ENCODE measurements at regions not wholly inside any gene's neighbourhood (a gene's known extent, or its start where the extent isn't known, plus 50 kb on each side); places are given as distances from the start of the nearest gene placed in this dataset.

- Histone ChIP-seq H3K36me3 (ENCODE audit: control insufficient read depth in 1 of 2, insufficient read depth in 2 of 2, low read depth in 1 of 2, low read length in 2 of 2) (no peaks in the 10 kb centered on the region), H4K8ac (ENCODE audit: low read length) (no peak overlapping the region), H3K23ac (ENCODE audit: low read length in 2 of 2) (no peak overlapping the region), H3K4me2 (ENCODE audit: low read length, poor library complexity, severe bottlenecking) (no peak overlapping the region), H4K91ac (ENCODE audit: low read length) (peak overlapping the region; percentile 16), H2AFZ (ENCODE audit: low read depth, low read length) (no peak overlapping the region), H3K4me3 (ENCODE audit: insufficient read depth in 1 of 2, low read depth in 1 of 2, low read length in 2 of 2) (peak overlapping the region in 1 of 2 experiments; percentile 6), H2BK12ac (ENCODE audit: low read length in 2 of 2) (peak overlapping the region; percentile 9 to 37), H3K27ac (ENCODE audit: low read length, poor library complexity, severe bottlenecking) (no peak overlapping the region), H3K9me3 (ENCODE audit: control insufficient read depth, low read length) (peaks cover 8% of the 10 kb centered on the region), H3K18ac (ENCODE audit: low read depth in 1 of 2, low read length in 2 of 2) (no peak overlapping the region), H2AK5ac (ENCODE audit: low read length, severe bottlenecking) (no peak overlapping the region), H3K27me3 (ENCODE audit: control insufficient read depth in 1 of 2, insufficient read depth in 1 of 2, low read length in 2 of 2) (no peaks in the 10 kb centered on the region), H3K9ac (ENCODE audit: low read length) (no peak overlapping the region), H2BK15ac (ENCODE audit: low read depth, poor library complexity, severe bottlenecking) (peak overlapping the region; percentile 13), H3K4me1 (ENCODE audit: control insufficient read depth, insufficient read depth, low read depth, low read length) (peaks cover 16% of the 10 kb centered on the region), H3K79me1 (replicated peaks; ENCODE audit: low read length, poor library complexity, severe bottlenecking) (no peaks in the 10 kb centered on the region), H3K4ac (ENCODE audit: low read depth in 1 of 2, low read length in 2 of 2) (no peak overlapping the region), H3K14ac (ENCODE audit: low read length in 2 of 2) (peak overlapping the region in 1 of 2 experiments; percentile 11), H2BK120ac (ENCODE audit: low read depth, low read length) (no peak overlapping the region), H2BK5ac (ENCODE audit: low read depth, low read length, poor library complexity, severe bottlenecking) (no peak overlapping the region)
- DNase-seq: no peak
- 87% methylated on average over 9 of the region's 9 CpGs for WGBS
Measured at GRCh38 chr15:66836231-66837030, 134.4 kb downstream of the SMAD6 start.

- peak overlapping the region; percentile 25 for H4K91ac ChIP-seq (ENCODE audit: low read length)
- 73% methylated on average over 6 of the region's 7 CpGs for WGBS
- peak overlapping the region in 1 of 2 experiments; percentile 70 for H2BK12ac ChIP-seq (ENCODE audit: low read length in 2 of 2)
- H3K9me3 ChIP-seq (ENCODE audit: control insufficient read depth, low read length): peaks cover 8% of the 10 kb centered on the region
- no peak overlapping the region for H2BK5ac ChIP-seq (ENCODE audit: low read depth, low read length, poor library complexity, severe bottlenecking)
- no peak overlapping the region for H2AK5ac ChIP-seq (ENCODE audit: low read length, severe bottlenecking)
- H3K27ac ChIP-seq (ENCODE audit: low read length, poor library complexity, severe bottlenecking): no peak overlapping the region
- H3K4ac ChIP-seq (ENCODE audit: low read depth in 1 of 2, low read length in 2 of 2): peak overlapping the region in 1 of 2 experiments; percentile 29
- no peak overlapping the region for H2BK15ac ChIP-seq (ENCODE audit: low read depth, poor library complexity, severe bottlenecking)
- peak overlapping the region in 1 of 2 experiments; percentile 16 for H3K18ac ChIP-seq (ENCODE audit: low read depth in 1 of 2, low read length in 2 of 2)
- peak overlapping the region; percentile 45 for H4K8ac ChIP-seq (ENCODE audit: low read length)
- peaks cover 26% of the 10 kb centered on the region for H3K4me1 ChIP-seq (ENCODE audit: control insufficient read depth, insufficient read depth, low read depth, low read length)
- no peaks in the 10 kb centered on the region for H3K79me1 ChIP-seq (replicated peaks; ENCODE audit: low read length, poor library complexity, severe bottlenecking)
- no peak overlapping the region for H3K4me3 ChIP-seq (ENCODE audit: insufficient read depth in 1 of 2, low read depth in 1 of 2, low read length in 2 of 2)
- H3K14ac ChIP-seq (ENCODE audit: low read length in 2 of 2): no peak overlapping the region
- no peak overlapping the region for H2BK120ac ChIP-seq (ENCODE audit: low read depth, low read length)
- no peaks in the 10 kb centered on the region for H3K36me3 ChIP-seq (ENCODE audit: control insufficient read depth in 1 of 2, insufficient read depth in 2 of 2, low read depth in 1 of 2, low read length in 2 of 2)
- no peak overlapping the region for H2AFZ ChIP-seq (ENCODE audit: low read depth, low read length)
- peak overlapping the region; percentile 90 for H3K9ac ChIP-seq (ENCODE audit: low read length)
- no peak overlapping the region for H3K23ac ChIP-seq (ENCODE audit: low read length in 2 of 2)
- no peaks in the 10 kb centered on the region for H3K27me3 ChIP-seq (ENCODE audit: control insufficient read depth in 1 of 2, insufficient read depth in 1 of 2, low read length in 2 of 2)
- no peak overlapping the region for H3K4me2 ChIP-seq (ENCODE audit: low read length, poor library complexity, severe bottlenecking)
- DNase-seq: no peak
Measured at GRCh38 chr15:66838202-66838601, 136.2 kb downstream of the SMAD6 start.

GRCh38 chr15:66838671-66839239 is 136.7 kb downstream of the SMAD6 start:
- no peak overlapping the region for H3K23ac ChIP-seq (ENCODE audit: low read length in 2 of 2)
- H3K79me1 ChIP-seq (replicated peaks; ENCODE audit: low read length, poor library complexity, severe bottlenecking): peaks cover 2% of the 10 kb centered on the region
- no peak overlapping the region for H2BK5ac ChIP-seq (ENCODE audit: low read depth, low read length, poor library complexity, severe bottlenecking)
- 46% methylated on average over 5 of the region's 5 CpGs for WGBS
- no peak overlapping the region for H3K4ac ChIP-seq (ENCODE audit: low read depth in 1 of 2, low read length in 2 of 2)
- H3K4me2 ChIP-seq (ENCODE audit: low read length, poor library complexity, severe bottlenecking): no peak overlapping the region
- H2AFZ ChIP-seq (ENCODE audit: low read depth, low read length): no peak overlapping the region
- H3K4me1 ChIP-seq (ENCODE audit: control insufficient read depth, insufficient read depth, low read depth, low read length): peaks cover 30% of the 10 kb centered on the region
- H4K8ac ChIP-seq (ENCODE audit: low read length): no peak overlapping the region
- H3K9ac ChIP-seq (ENCODE audit: low read length): peak overlapping the region; percentile 90
- H4K91ac ChIP-seq (ENCODE audit: low read length): no peak overlapping the region
- H3K9me3 ChIP-seq (ENCODE audit: control insufficient read depth, low read length): peaks cover 8% of the 10 kb centered on the region
- peak; percentile 77 for DNase-seq
- H3K18ac ChIP-seq (ENCODE audit: low read depth in 1 of 2, low read length in 2 of 2): no peak overlapping the region
- no peaks in the 10 kb centered on the region for H3K36me3 ChIP-seq (ENCODE audit: control insufficient read depth in 1 of 2, insufficient read depth in 2 of 2, low read depth in 1 of 2, low read length in 2 of 2)
- H3K27me3 ChIP-seq (ENCODE audit: control insufficient read depth in 1 of 2, insufficient read depth in 1 of 2, low read length in 2 of 2): no peaks in the 10 kb centered on the region
- H3K4me3 ChIP-seq (ENCODE audit: insufficient read depth in 1 of 2, low read depth in 1 of 2, low read length in 2 of 2): no peak overlapping the region
- H2BK15ac ChIP-seq (ENCODE audit: low read depth, poor library complexity, severe bottlenecking): no peak overlapping the region
- H2BK12ac ChIP-seq (ENCODE audit: low read length in 2 of 2): no peak overlapping the region
- no peak overlapping the region for H3K27ac ChIP-seq (ENCODE audit: low read length, poor library complexity, severe bottlenecking)
- H2BK120ac ChIP-seq (ENCODE audit: low read depth, low read length): no peak overlapping the region
- H3K14ac ChIP-seq (ENCODE audit: low read length in 2 of 2): no peak overlapping the region
- no peak overlapping the region for H2AK5ac ChIP-seq (ENCODE audit: low read length, severe bottlenecking)

GRCh38 chr15:66839506-66840112 is 137.6 kb downstream of the SMAD6 start:
- H2BK12ac ChIP-seq (ENCODE audit: low read length in 2 of 2): peak overlapping the region; percentile 44 to 91
- peaks cover 34% of the 10 kb centered on the region for H3K4me1 ChIP-seq (ENCODE audit: control insufficient read depth, insufficient read depth, low read depth, low read length)
- no peak overlapping the region for H3K27ac ChIP-seq (ENCODE audit: low read length, poor library complexity, severe bottlenecking)
- peaks cover 8% of the 10 kb centered on the region for H3K9me3 ChIP-seq (ENCODE audit: control insufficient read depth, low read length)
- no peak overlapping the region for H3K14ac ChIP-seq (ENCODE audit: low read length in 2 of 2)
- DNase-seq: no peak
- H4K8ac ChIP-seq (ENCODE audit: low read length): peak overlapping the region; percentile 64
- H3K79me1 ChIP-seq (replicated peaks; ENCODE audit: low read length, poor library complexity, severe bottlenecking): peaks cover 9% of the 10 kb centered on the region
- no peak overlapping the region for H3K4me2 ChIP-seq (ENCODE audit: low read length, poor library complexity, severe bottlenecking)
- peak overlapping the region; percentile 87 for H2AK5ac ChIP-seq (ENCODE audit: low read length, severe bottlenecking)
- H4K91ac ChIP-seq (ENCODE audit: low read length): no peak overlapping the region
- 98% methylated on average over 3 of the region's 4 CpGs for WGBS
- no peak overlapping the region for H2BK120ac ChIP-seq (ENCODE audit: low read depth, low read length)
- no peak overlapping the region for H2BK15ac ChIP-seq (ENCODE audit: low read depth, poor library complexity, severe bottlenecking)
- H3K36me3 ChIP-seq (ENCODE audit: control insufficient read depth in 1 of 2, insufficient read depth in 2 of 2, low read depth in 1 of 2, low read length in 2 of 2): peaks cover 3 to 6% of the 10 kb centered on the region in 2 experiments
- peak overlapping the region; percentile 18 for H2AFZ ChIP-seq (ENCODE audit: low read depth, low read length)
- H3K9ac ChIP-seq (ENCODE audit: low read length): peak overlapping the region; percentile 90
- H3K4me3 ChIP-seq (ENCODE audit: insufficient read depth in 1 of 2, low read depth in 1 of 2, low read length in 2 of 2): no peak overlapping the region
- H3K18ac ChIP-seq (ENCODE audit: low read depth in 1 of 2, low read length in 2 of 2): peak overlapping the region; percentile 46 to 61
- no peak overlapping the region for H3K23ac ChIP-seq (ENCODE audit: low read length in 2 of 2)
- no peaks in the 10 kb centered on the region for H3K27me3 ChIP-seq (ENCODE audit: control insufficient read depth in 1 of 2, insufficient read depth in 1 of 2, low read length in 2 of 2)
- H3K4ac ChIP-seq (ENCODE audit: low read depth in 1 of 2, low read length in 2 of 2): peak overlapping the region; percentile 7 to 71
- H2BK5ac ChIP-seq (ENCODE audit: low read depth, low read length, poor library complexity, severe bottlenecking): peak overlapping the region; percentile 36

All from mesenchymal stem cell (in vitro differentiated cells and primary cell).